ENCODE measurements at regions not wholly inside any gene's neighbourhood (a gene's known extent, or its start where the extent isn't known, plus 50 kb on each side); places are given as distances from the start of the nearest gene placed in this dataset.
A peak's percentile ranks its signal among the peaks of the same experiment; 100 is the strongest.

DNA sequence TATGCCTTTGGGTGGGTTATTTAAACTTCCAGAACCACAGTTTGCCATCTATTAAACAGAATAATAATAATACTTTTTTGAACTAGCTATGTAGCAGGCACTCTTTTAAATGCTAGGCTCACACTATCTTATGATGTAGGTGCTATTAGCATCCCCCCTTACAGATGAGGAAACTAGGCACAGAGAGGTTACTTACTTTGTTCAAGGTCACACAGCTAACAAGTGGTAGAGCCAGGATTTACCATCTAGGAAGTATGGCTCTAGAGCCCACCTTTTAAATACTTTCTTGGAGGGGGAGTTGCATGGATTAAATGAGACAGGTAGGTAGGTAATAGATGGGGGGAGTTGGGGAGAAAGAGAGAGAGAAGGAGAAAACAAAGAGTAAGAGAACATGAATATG, 95.3 kb upstream of the NR3C1 start:
- Histone ChIP-seq H3K9me3 (no peaks in the 10 kb centered on the region), H3K27ac (no peak overlapping the region), H3K4me1 (peaks cover 21% of the 10 kb centered on the region), H3K36me3 (no peaks in the 10 kb centered on the region), H3K27me3 (no peaks in the 10 kb centered on the region), H3K4me3 (no peak overlapping the region)
- no peak for DNase-seq
- no peak for ATAC-seq
- intact Hi-C loops (cut with DNase I), result no loop called here
- TF ChIP-seq, protein P1, sequence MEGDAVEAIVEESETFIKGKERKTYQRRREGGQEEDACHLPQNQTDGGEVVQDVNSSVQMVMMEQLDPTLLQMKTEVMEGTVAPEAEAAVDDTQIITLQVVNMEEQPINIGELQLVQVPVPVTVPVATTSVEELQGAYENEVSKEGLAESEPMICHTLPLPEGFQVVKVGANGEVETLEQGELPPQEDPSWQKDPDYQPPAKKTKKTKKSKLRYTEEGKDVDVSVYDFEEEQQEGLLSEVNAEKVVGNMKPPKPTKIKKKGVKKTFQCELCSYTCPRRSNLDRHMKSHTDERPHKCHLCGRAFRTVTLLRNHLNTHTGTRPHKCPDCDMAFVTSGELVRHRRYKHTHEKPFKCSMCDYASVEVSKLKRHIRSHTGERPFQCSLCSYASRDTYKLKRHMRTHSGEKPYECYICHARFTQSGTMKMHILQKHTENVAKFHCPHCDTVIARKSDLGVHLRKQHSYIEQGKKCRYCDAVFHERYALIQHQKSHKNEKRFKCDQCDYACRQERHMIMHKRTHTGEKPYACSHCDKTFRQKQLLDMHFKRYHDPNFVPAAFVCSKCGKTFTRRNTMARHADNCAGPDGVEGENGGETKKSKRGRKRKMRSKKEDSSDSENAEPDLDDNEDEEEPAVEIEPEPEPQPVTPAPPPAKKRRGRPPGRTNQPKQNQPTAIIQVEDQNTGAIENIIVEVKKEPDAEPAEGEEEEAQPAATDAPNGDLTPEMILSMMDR (IDR thresholded peaks at IDR 0.05), result no peak

DNA sequence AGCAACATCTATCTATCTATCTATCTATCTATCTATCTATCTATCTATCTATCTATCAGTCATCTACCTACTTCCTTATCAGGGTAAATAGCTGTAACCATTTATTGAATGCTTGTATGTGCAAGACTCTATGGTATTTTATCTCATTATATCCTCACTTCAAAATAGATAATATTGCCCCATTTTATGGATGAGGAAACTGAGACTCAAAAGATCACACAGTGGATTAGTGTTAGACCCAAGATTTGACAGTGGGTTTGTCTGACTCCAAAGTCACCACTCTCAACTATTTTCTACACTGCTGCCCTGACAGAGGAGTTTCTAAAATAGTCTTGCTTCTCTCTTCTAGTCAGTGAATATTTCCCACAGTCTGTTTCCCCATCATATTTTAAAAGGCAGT, 94.3 kb upstream of the NR3C1 start:
- intact Hi-C loops (cut with DNase I), result no loop called here
- TF ChIP-seq, protein P1 (IDR thresholded peaks at IDR 0.05), result no peak
- Histone ChIP-seq H3K27ac (no peak overlapping the region), H3K36me3 (no peaks in the 10 kb centered on the region), H3K4me1 (peaks cover 21% of the 10 kb centered on the region), H3K4me3 (no peak overlapping the region), H3K27me3 (no peaks in the 10 kb centered on the region), H3K9me3 (no peaks in the 10 kb centered on the region)
- ATAC-seq (no peak), DNase-seq (no peak)

DNA sequence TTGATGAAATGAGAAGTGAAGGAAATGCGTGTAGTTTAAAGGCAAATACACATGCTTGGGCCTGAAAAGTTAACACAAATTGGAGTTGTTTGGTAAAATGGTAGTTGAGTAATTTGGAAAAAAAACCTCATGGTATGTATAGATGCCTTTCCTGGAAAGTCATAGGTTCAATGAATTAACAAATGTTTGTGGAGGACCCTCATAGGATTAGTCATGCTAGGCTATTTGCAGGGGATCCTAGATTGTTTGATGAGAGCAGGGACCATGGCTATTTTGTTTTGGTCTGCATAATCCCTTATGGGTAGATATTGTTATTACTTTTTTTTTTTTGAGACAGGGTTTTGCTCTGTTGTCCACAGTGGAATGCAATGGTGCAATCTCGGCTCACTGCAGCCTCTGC, 93.5 kb upstream of the NR3C1 start:
- TF ChIP-seq, protein P1 (IDR thresholded peaks at IDR 0.05), result no peak
- no peaks in the 10 kb centered on the region for H3K36me3 ChIP-seq
- peaks cover 21% of the 10 kb centered on the region for H3K4me1 ChIP-seq
- no peak overlapping the region for H3K27ac ChIP-seq
- no peak for ATAC-seq
- no peaks in the 10 kb centered on the region for H3K9me3 ChIP-seq
- no peak overlapping the region for H3K4me3 ChIP-seq
- DNase-seq, result no peak
- intact Hi-C loops (cut with DNase I), result no loop called here
- no peaks in the 10 kb centered on the region for H3K27me3 ChIP-seq

DNA sequence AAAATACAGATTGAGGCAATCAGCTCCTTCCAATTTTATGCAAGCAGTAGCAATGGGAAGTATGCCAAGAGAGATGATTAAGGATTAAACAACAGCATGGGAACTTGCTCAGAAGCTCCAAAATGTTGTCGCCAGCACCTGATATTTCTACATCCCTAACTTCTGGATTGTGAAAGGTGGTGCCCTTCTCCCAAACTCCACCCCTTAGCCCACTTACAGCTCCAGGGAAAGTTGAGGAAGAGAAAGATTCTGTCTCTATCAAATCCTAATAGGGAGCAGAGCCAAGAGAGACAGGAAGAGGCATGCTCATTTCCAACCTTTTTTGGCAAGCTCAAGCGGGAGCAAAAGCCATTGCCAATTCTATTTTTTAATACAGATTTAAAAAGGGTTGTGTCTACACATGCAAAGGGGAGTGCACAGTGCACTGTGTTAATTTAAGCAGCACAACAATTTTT, 92.4 kb upstream of the NR3C1 start:
- intact Hi-C loops (cut with DNase I), result no loop called here
- no peak for DNase-seq
- no peak overlapping the region for H3K4me3 ChIP-seq
- TF ChIP-seq, protein P1 (IDR thresholded peaks at IDR 0.05), result no peak
- no peak overlapping the region for H3K27ac ChIP-seq
- peak; percentile 32 for ATAC-seq
- H3K36me3 ChIP-seq, result no peaks in the 10 kb centered on the region
- peaks cover 21% of the 10 kb centered on the region for H3K4me1 ChIP-seq
- no peaks in the 10 kb centered on the region for H3K9me3 ChIP-seq
- no peaks in the 10 kb centered on the region for H3K27me3 ChIP-seq

DNA sequence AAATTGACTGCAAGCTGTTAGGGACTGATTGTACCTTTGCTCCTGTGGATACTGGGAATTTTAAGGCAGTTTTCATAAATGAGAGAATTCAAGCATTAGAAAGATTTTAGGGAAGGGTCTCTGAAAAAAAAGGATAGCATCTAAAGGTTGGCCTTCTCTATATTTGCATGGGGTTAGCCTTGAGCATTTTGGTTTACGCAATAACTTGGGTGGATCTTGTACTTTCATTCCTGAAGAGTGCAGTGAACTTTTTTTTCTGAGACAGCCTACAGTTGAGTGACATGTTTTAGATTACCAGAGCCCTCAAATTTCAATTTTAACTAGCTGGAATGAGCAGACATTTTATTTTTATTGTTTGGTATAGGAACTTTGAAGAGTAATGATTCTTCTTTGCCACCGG, 91.6 kb upstream of the NR3C1 start:
- intact Hi-C loops (cut with DNase I), result no loop called here
- peak; percentile 71 for ATAC-seq
- no peak overlapping the region for H3K27ac ChIP-seq

More for the DNA sequence above, 91.6 kb upstream of the NR3C1 start:
- no peaks in the 10 kb centered on the region for H3K27me3 ChIP-seq
- H3K4me3 ChIP-seq, result no peak overlapping the region
- peaks cover 21% of the 10 kb centered on the region for H3K4me1 ChIP-seq
- DNase-seq, result no peak
- TF ChIP-seq, protein P1 (IDR thresholded peaks at IDR 0.05), result no peak
- no peaks in the 10 kb centered on the region for H3K9me3 ChIP-seq
- H3K36me3 ChIP-seq, result no peaks in the 10 kb centered on the region

All from upper lobe of right lung (tissue), 1 donor.